Activated CD4-positive, CD25-positive, alpha-beta regulatory T cell (primary cell): ENCODE measurements at regions not wholly inside any gene's neighbourhood (a gene's known extent, or its start where the extent isn't known, plus 50 kb on each side); places are given as distances from the start of the nearest gene placed in this dataset.
"Not testable (repeated sequence)": the region's sequence is repeated elsewhere in the genome, so short reads cannot be mapped to it uniquely, and the experiment has no call there.

Experiments
- DNase-seq, 4 experiments: peaks; one replicate each; lab custom pipeline; 2025; lab: John Stamatoyannopoulos, UW

DNA sequence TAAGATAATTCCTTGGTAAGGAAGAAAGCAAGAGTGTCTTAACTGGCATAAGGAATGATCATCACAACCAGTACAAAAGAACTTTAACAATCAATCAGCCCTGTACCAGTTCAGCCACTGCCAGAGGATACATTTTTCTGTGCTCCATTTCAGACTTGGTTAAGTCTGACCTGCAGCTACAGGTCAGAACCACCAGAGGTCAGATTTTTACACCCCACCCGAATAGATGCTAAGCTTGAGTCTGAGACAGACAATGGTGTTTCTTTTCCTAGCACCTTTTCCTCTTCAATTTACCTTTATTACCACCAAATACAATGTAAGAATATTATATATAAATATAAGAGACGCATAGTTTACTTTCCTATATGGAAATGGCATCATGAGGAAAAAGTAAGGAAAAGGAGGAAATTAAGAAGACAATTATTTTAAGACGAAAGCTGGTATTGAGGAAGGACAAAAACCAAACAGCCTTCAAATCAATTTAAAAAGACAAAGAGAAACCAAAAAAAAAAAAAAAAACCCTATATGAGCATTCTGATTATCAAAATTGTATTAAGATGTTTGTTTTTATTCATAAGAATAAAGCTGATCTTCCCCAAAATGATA lies 215.3 kb upstream of the TTC29 start:
- DNase-seq: no peak

DNA sequence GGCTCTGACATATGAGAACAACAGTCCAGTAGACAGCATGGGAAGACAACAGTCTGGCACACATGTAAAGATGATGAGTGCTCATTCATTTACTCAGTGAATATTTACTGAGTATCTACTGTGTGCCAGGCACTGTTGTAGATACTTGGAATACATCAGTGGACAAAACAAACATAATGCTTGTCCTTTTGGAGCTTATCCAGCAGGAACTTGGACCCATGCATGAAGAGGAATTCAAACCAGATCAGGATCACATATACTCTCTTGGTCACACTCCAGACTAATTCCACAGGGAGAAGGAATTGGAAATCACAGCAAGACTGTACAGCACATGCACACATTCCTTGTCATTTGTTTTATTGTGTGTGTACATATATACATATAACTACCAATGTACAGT lies 217.6 kb upstream of the TTC29 start:
- no peak for DNase-seq

DNA sequence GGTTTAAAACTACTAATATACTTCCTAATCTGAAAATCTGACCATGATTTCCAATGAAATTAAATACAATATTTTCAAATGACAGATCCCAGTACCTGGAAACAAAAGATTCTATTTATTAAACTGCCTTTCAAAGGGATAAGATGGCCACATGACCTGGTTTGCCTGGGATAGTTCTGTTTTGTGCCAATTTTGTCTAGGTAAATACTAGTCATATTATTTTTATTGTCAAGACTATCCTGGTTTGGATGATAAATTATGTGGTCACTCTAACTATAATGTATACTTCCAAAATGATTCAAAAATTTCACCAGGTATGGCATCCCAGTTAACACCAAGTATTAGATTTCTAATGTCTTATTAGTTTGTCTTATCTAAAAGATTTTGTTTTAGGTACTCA lies 222.5 kb upstream of the TTC29 start:
- DNase-seq: not testable (repeated sequence)

DNA sequence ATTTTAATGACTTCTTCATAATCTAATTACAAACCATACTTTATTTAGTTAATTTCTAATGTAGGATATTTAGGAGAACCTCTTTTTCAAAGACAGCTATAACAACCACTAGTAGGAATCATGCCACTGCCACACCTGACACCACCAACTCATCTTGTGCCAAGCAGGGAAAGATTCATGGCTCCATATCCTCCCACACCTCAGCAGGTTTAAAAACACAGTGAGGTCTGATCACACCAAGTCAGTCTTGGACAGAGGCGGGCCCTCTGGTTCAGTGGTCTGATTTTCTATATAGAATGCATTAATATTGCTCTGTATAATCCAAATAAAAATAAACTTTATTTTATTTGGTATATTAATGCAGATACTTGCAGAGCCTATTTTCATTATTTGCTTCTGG lies 227.7 kb upstream of the TTC29 start:
- no peak for DNase-seq

DNA sequence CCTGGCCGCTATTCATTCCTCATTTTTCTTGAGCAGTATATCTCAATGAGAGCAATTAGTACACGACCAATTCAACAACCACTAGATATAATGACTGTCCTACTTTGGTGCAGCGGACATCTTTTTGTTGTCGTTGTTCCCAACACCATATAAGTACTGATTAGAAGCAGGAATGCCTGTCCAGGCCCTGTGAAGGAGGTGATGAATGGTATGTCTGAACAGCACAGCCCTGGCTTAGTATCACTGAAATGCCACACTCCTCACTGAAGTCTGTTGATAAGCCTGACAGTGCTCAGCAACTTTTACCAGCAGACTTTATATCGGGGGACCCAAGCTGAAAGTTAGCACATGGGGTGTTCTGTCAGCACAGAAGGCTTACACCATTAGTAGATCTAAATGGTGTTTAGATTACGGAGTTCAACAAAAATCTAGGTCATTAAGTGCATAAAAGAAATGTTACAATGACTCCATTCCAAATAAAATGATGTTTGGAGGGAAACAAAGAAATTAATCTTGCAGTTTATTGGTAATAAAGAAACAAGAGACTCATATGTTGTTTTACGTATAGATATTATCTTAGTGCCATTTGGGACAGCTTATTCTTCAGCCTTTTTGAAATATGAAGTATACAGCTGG lies 228.3 kb upstream of the TTC29 start:
- no peak for DNase-seq

DNA sequence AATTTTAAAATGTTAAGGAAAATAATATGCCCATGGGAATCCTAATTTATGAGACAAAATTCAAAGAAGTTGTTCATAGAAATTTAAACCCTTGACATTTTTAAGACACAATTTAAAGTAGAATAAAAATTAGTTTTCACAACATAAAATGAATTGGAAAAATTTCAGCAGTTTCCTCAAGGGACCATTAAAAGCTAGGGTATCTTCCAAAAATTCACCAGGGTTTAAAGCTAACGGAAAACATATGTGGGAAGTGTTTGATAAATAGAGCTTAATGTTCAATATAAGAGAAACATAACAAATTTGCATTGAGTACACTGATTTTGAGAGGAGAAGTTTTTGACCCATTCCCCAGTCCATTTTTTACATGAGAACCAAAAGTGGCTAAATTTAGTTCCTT lies 228.9 kb upstream of the TTC29 start:
- no peak for DNase-seq

DNA sequence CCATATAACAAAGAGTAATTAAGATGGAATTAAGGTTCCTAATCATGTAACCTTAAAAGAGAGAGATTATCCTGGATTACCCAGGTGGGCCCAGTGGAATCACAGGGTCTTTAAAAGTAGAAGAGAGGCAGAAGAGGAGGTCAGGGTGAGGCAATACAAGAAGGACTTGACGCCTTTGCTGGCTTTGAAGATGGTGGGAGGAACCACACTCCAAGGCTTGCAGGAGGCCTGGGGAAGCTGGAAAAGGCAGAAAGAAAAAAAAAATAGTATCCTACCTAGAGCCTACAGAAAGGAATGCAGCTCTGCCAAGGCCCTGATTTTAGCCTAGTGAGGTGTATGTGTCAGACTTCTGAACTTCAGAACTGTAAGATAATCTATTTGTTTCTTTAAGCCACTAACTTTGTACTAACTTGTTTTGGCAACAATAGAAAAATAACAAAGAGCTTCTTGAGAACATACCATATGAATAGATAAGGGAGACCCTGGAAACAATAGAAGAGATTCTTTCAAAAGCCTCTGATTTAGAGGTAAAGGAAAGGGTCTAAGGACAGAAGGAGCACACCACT lies 229.9 kb upstream of the TTC29 start:
- no peak for DNase-seq

DNA sequence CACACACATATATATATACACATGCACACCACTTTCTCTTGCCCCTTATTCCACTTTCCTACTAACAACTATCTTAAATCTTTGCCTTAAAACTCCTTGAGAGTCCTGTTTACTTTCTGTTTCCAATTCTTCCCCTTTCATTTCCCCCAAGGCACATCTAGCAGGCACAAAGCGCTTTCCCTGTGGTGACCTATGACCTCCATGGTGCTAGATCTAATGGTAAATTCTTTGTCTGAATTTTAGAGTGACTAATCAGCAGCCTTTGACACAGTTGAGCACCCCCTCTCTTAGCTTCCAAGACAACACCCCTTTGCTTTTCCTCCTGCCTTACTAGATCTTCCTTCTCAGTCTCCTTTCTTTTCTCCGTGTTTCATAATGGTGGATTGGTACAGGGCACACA lies 236.4 kb upstream of the TTC29 start:
- DNase-seq: no peak

DNA sequence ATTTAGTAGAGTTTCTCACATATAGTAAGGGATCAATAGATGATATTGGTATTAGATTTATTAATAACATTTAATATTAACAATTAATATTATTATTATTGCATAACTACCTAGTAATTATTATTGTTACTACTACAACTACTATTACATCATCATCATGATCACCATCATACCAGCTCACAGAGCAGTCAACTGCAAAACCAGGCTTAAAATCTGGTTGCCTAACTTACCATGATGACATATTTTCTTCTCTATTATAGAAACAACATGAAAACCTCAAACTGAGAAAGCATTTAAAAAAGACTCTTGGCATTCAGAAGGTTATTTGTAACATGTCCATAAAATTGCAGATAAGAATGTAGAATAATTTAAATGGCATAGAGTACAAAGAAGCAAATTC lies 247.0 kb upstream of the TTC29 start:
- DNase-seq: no peak

DNA sequence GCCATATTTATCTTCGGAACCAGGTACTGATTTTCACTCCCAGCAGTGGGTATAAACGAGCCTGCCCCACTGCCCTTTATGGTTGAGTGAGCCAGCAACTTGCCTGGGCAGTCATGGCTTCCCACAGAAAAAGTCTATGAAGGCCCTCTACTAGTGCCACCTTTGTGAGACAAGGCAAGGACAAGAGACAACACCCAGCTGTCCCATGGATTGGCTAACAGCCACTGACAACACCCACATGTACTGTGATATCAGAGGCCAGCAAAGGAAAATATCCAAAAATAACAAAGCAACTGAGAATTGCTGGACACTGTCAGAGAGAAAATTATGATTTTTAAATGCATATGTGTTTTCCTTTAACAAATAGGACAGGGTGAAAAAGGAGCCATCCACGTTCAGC lies 248.4 kb upstream of the TTC29 start:
- DNase-seq: no peak

DNA sequence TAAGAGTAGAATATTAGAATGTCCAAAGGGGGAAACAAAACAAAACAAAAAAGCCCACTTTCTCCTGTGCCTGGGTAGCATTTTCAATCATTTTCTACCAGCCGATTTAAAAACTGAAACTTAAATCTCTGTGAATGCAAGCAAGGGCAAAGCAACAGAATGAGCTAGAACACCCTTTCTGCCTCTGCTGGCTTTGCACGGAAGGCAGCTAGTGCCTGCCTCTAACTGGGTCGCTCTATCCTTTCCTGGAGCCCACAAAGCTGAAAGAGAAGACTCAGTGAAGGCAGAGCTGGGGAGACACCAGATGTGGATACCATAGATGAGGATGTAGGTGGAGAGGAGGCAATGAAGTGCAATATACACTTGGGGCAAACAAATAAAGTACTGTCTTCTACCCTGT lies 248.9 kb upstream of the TTC29 start:
- DNase-seq: no peak

DNA sequence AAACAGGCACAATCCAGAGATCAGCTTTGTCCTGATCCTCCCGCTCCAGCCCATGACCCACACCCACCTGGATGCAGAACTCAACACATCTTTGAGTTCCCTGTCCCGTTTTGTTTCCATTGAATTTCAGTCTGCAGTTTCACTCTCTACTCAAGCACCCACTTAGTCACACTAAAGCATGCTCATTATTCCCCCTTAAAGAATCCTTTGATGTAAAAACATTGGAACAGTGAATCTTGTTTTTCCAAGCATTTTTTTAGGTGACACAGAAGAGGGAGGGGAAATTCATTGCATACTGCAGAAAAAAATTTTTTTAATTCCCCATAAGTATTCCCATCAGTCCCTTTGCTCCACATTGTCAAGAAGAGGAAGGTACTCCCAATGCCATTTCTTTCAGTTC lies 249.7 kb upstream of the TTC29 start:
- DNase-seq: no peak

DNA sequence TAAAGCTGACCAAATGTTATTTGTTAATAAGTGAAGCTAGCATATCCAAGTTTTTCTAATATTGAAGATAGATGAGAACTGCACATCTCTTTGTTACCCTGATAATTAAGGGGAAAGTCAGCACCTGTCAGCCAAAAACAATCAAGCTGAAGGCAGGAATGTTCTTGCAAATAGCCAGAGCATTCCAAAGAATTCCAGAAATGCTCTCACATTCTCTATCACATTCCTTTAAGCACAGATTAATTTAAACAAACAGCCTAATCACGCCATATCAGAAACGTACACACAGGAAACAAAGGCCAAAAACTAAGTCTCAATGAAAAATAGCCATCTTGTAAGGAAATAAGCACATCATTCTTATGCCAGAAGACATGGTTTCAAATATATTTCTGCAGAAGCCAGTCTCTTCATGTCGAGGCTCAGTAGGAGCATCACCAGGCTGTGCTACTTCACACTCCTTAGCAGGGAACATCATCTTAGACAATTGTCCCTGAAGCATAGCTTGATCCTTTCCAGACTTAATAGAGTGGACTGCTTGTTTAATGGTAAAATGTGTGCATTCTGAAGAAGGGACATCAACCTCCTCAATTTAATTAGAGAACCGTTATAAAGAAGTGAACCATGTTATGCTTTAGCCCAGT lies 252.9 kb upstream of the TTC29 start:
- DNase-seq: no peak

DNA sequence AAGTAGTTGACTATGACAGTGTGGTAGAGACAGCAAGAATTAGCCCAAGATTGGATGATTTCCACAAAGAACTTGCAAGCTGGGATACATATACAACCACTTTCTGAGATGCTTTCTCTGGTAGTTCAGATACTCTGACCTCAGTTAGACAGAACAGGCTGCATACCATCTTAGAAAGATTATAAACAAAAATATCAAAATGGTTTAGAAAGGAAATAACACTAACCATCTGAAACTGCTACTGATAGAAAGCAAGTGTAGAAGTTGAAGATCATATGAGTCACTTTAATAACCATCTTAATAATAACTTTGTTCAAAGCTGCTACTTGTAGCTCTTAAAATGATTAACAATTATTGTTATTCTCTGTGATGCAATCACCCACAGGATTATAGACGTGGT lies 255.4 kb upstream of the TTC29 start:
- no peak for DNase-seq

DNA sequence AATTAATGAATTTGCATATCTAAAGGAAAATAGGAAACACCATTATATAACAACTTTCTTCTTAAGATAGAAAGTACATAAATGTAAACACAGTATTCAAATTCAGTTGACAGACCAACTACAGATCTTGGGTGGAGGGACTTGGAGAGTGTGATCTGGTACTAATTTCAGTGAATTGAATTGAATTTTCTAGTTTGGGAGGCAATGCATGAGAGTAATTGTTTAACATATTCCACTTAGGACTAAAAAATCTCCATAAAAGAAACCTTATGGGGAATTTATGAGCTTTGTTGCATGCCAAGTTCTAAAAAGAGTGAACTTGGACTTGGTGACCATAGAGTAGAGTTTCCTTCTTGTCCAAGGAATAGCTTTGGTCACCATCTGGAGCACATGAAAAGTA lies 261.1 kb upstream of the TTC29 start:
- DNase-seq: no peak

DNA sequence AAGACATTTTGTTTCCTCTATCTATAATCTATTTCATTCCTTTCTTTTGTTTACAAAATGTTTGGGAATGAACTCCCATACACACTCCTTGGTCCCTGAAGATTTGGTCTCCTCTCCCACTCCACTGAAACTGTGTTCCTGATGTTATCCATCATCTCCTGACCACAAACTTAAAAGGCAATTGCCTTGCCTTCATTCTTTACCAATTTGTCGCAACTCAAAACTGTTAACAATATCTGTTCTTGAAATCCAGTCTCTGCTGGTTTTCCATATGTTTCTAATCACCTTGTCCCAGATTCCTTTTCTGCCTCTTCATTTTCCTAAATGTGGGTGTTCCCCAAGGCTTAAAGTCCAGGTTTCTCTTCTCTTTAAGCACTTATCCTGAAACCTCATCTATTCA lies 262.2 kb upstream of the TTC29 start:
- no peak for DNase-seq

DNA sequence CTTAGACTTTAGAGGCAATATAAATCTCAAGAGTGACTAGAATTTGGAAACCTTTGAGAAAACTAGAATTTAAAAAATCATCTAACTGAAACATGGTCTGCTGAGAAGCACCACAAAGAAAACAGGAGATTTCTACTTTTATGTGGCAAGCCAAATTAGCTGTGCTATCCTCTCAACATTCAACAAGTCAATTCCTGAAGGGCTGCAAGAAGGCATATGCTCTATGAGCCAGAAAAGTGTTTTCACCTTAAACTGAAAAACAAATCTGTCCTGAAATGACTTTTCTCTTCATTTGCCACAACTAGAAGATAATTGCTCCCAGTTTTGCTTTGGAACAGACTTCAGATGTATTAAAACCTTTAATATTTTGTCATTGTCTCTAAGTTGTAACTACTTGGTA lies 263.2 kb upstream of the EDNRA start:
- DNase-seq: no peak

DNA sequence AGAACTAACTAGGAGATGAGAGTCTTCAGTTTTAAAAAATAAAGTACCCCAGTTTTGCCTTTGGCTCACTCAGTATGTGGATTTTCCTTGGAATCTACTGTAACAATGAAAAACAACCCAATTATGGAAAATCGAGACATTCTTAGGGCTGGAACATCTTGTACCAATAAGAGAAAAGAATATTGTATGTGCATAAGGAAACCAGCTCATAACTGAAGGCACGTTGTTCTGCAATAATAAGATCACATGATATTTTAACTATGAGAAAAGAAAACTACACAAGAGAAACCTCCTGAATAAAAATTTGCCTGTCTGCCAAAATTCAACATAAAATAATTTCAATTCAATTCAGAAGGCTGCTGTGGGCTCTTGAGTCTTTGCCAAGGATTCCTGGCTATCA lies 261.8 kb upstream of the EDNRA start:
- DNase-seq: no peak

DNA sequence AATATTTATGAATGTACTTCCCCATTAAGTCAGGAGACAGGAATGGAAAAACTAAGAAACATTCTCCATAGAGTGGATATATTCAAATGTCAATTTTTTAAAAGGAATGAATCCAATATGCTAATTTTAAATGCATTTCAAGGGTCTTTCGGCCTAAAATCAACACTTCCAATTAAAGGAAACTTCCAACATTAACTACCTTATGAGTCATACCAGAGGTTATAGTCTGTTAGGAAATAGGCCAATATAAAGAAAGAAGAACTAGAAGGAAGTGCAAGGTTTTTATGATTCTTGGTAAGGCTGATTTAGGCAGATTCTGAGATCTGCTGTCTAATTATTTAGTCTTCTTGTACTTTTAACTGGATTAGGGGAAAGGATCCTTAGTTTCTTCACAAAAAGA lies 260.1 kb upstream of the EDNRA start:
- no peak for DNase-seq

DNA sequence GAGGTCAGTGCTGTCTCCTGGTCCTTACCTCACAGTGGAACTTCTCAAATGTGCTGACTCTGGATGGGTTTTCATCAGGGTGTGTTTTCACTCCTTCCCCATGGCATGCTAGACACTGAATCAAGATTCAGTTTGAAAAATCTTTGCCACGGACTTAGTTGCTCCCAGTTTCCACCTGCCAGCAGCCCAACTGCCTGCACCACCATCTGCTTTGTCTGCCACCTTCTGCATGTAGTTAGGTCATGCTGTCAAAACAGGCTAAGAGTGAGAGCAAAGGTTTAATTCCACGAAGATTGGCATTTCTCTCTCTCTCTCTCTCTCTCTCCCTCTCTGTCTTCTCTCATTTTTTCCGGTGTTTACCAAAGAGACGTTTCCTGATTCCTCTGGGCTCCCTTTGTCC lies 258.0 kb upstream of the EDNRA start:
- DNase-seq: no peak

DNA sequence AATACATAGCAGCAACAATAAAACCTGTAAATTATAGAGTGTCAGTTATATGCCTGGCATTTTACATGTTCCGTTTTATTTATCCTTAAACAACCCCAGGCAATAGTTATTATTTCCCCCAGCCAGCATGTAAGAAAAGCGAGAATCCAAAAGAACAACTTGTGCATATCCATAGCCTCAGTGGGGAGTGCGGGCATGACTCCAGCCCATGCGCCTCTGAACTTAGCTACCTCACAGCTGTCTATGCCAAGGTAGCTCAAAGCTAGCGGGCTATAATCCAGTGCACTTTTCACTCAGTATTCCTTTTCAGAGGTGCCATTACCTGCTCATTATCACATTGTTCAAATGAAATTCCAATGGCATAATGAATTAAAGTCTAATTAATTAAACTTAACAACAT lies 257.3 kb upstream of the EDNRA start:
- no peak for DNase-seq

DNA sequence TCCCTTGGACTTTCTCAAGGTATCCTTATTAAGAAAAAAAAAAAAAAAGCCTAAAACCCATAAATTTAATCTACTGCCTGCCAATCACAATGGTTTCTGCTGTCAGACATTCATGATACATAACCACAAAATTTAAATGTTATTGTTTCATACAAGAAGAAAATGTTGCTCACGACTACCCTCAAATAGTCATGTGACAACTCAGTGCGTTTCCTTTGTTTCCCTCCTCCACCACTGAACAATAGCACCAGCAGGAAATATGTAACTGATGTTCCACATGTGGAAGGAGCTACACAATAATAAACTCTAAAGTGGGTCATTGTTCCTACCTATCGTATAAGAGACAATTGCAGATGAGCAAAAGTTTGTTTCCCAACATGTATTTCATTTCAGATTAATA lies 244.1 kb upstream of the EDNRA start:
- DNase-seq: no peak

DNA sequence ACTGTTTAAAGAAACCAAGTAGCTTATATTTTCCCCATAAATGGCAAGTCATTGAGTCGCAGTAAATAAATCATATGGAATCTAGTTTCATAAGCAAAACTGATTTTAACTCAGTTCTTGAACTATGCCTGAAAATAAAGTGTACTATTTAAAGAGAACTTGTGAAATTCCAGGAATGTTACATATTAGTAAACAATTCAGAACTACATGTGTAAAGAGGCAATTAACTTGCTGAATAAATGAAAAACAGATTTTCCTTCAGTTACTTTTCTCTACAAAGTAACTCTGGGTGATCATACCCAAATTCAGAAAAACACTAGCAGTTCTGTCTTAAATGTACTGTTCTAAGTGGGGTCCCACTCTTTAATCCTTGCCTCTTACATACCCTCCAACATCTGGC lies 236.1 kb upstream of the EDNRA start:
- no peak for DNase-seq

DNA sequence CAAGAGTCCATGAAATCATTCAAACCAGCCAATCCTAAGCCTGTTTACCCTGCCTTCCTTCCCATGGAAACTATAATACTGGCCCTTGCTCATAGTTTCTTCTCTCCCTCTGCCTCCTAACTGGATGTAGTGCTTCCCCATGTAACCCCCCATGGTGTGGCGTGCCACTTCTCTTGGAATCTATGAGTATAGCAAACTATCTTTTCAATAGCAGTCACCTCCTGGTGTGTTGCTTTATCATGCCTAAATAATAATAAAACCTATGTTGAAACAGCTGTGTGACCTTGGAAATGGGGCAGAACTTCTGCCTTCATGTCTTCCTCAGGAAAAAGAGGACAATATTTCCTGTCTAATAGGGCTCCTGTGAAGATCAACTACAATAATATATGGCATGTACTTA lies 234.8 kb upstream of the EDNRA start:
- DNase-seq: no peak
